Kidney epithelial cell (primary cell): ENCODE measurements at regions not wholly inside any gene's neighbourhood (a gene's known extent, or its start where the extent isn't known, plus 50 kb on each side); places are given as distances from the start of the nearest gene placed in this dataset.

ENCODE experiments used
- DNase-seq: peaks from one replicate; pipeline ENCODE4 v3.0.0-alpha.2; 2010; ENCODE audit warnings: low read depth
- H3K27me3 ChIP-seq: 2 replicates; pipeline ENCODE4 v1.6.0; 2011; ENCODE audit warnings: low read length; ENCODE audit not compliant: control insufficient read depth, insufficient read depth
- H3K36me3 ChIP-seq: 2 replicates; pipeline ENCODE4 v1.5.1; 2011; ENCODE audit warnings: low read length; ENCODE audit not compliant: control insufficient read depth, insufficient read depth
- H3K4me3 ChIP-seq: 2 replicates; pipeline ENCODE4 v1.5.1; 2011; ENCODE audit warnings: low read depth, mild to moderate bottlenecking, control low read depth, low read length
- TF ChIP-seq, protein P1 (sequence below): IDR thresholded peaks from 2 replicates; pipeline ENCODE4 v1.5.1; 2011; ENCODE audit warnings: mild to moderate bottlenecking, moderate library complexity, low read length, control low read depth, inconsistent platforms; ENCODE audit not compliant: insufficient read depth, poor library complexity, severe bottlenecking

DNA sequence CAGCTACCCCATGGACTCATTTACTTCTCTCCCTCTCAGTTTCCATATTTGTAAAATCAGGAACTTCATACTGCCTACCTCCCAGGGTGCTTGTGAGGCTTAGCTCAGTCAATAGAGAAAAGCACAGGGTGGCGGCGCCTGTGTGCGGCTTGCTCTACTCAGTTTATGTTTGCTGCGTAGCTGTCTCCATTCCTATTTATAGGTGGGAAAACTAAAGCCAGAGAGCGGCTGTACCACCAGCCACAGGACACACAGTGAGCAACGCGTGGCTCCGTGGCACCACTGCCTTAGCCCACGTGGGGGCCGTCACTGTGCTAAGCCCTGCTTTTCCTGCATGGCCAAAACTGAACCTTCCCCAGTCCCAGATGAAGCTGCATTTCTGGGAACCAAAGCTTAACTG is 292.4 kb downstream of the TEX29 start:
- DNase-seq: no peak
- Histone ChIP-seq H3K36me3 (no peaks in the 10 kb centered on the region), H3K4me3 (no peak overlapping the region), H3K27me3 (no peaks in the 10 kb centered on the region)
- TF ChIP-seq, protein P1, sequence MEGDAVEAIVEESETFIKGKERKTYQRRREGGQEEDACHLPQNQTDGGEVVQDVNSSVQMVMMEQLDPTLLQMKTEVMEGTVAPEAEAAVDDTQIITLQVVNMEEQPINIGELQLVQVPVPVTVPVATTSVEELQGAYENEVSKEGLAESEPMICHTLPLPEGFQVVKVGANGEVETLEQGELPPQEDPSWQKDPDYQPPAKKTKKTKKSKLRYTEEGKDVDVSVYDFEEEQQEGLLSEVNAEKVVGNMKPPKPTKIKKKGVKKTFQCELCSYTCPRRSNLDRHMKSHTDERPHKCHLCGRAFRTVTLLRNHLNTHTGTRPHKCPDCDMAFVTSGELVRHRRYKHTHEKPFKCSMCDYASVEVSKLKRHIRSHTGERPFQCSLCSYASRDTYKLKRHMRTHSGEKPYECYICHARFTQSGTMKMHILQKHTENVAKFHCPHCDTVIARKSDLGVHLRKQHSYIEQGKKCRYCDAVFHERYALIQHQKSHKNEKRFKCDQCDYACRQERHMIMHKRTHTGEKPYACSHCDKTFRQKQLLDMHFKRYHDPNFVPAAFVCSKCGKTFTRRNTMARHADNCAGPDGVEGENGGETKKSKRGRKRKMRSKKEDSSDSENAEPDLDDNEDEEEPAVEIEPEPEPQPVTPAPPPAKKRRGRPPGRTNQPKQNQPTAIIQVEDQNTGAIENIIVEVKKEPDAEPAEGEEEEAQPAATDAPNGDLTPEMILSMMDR: no peak

DNA sequence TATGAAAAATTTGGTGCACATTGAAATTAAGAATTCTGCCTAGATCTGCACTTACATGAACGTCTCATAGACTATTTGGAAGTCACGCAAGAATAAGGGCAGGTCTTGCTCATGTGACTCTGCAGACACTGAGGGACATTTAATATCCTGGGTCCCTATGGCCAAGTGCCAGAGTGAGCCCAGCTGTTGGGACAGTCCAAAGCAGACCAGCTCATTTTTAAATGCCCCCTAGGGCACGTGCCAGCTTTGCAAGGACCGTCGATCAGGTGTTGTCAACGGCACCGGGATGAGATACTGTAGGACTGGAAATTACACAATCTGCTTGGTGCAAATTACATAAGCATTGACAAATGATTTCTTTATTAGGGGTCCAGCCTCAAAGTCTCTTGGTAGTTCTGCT is 293.6 kb downstream of the TEX29 start:
- H3K4me3 ChIP-seq: no peak overlapping the region
- no peak for DNase-seq
- TF ChIP-seq, protein P1: no peak
- no peaks in the 10 kb centered on the region for H3K27me3 ChIP-seq
- no peaks in the 10 kb centered on the region for H3K36me3 ChIP-seq

DNA sequence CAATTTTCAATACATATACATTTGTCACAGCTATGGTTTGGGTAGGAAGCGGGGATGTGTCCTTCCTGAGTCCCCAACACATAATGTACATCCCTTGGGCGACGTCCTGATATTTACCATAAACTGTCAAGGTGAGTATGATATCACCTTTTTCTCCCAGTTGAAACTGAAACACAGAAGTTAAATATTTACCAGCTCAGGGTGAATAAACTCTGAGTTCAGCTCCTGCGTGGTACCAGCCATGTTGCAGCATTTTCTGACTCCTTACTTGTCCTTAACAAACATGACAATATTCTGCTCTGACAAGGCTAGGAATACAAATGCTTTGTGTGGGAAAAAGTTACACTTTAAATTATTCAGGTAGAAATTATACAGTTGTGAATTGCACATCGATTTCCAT is 294.2 kb downstream of the TEX29 start:
- no peak for DNase-seq
- H3K36me3 ChIP-seq: no peaks in the 10 kb centered on the region
- TF ChIP-seq, protein P1: no peak

DNA sequence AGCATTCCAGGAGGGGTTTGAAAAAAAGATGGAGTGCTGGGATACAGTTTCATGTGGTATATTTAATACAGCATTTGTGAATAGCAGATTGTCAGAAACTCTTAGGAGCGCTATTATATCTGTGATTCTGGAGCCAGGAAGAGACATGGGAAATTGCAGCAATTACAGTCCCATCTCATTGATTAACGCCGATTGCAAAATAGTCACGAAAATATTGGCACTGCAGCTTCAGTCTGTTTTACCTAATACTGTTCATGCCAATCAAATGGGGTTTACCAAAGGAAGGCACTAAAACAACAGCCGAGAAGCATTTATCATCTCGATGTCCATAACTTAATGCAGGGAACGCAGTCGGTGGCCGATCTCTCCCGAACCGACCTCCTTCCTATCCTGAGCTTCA is 295.8 kb downstream of the TEX29 start:
- no peaks in the 10 kb centered on the region for H3K36me3 ChIP-seq
- DNase-seq: no peak
- H3K27me3 ChIP-seq: no peaks in the 10 kb centered on the region
- H3K4me3 ChIP-seq: no peak overlapping the region
- TF ChIP-seq, protein P1: no peak

More for the DNA sequence above, 294.2 kb downstream of the TEX29 start:
- no peaks in the 10 kb centered on the region for H3K27me3 ChIP-seq
- no peak overlapping the region for H3K4me3 ChIP-seq

DNA sequence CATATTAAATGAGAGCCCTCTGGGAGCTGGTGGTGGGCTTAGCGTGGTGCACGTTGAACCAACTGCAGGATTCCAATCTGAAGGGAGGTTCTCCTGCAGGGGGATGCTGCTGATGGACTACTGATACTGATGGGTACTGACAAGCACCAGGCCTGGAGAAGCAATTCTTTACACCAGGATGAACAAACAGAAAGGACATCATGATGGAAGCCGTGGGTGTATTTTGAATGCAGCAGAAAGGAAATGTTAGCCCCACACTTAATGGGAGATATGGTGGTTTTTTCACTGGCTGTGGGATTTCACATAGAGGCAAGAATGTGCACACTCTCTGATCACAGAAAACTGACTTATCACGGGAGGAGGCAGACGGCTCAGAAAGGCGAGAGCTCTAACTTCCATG is 299.7 kb downstream of the TEX29 start:
- no peaks in the 10 kb centered on the region for H3K36me3 ChIP-seq

DNA sequence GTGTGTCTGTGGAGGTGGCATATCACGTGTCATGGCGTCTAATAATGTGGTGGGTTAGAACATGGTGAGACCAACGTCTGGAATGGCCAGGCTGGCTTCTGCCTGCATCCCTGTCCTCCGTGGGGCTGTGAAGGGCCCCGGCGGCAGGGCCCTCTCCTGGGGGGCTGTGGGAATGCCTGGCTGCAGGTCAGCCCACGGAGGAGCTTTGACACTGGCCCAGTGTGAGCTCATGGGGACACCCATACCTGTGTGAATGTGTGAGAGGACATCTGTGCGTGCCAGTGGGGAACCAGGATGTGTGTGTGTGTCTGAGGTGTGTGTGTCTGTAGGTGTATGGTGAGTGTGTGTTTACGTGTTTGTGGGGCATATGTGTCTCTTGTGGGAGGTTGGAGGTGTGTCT is 300.1 kb downstream of the TEX29 start:
- TF ChIP-seq, protein P1: no peak
- no peaks in the 10 kb centered on the region for H3K27me3 ChIP-seq
- H3K4me3 ChIP-seq: no peak overlapping the region
- no peak for DNase-seq
- no peaks in the 10 kb centered on the region for H3K36me3 ChIP-seq

More for the DNA sequence above, 299.7 kb downstream of the TEX29 start:
- Histone ChIP-seq H3K27me3 (no peaks in the 10 kb centered on the region), H3K4me3 (no peak overlapping the region)
- no peak for DNase-seq
- TF ChIP-seq, protein P1: no peak
